ENCODE measurements at regions not wholly inside any gene's neighbourhood (a gene's known extent, or its start where the extent isn't known, plus 50 kb on each side); places are given as distances from the start of the nearest gene placed in this dataset.

- no peak for TF ChIP-seq EZH2phosphoT487 (IDR thresholded peaks at IDR 0.05; ENCODE audit: insufficient read depth, low read depth)
- TF ChIP-seq EZH2 (IDR thresholded peaks at IDR 0.05; ENCODE audit: insufficient read depth, poor library complexity, severe bottlenecking) = no peak
Observed at GRCh38 chr1:81578867-81579266, 221.9 kb upstream of the ADGRL2 start.

Measured in GM23248 (cell line).